Lung microvascular endothelial cell (primary cell): ENCODE measurements at regions not wholly inside any gene's neighbourhood (a gene's known extent, or its start where the extent isn't known, plus 50 kb on each side); places are given as distances from the start of the nearest gene placed in this dataset.

Experiments used
- DNase-seq, 2 donors: peaks; one replicate each; pipeline versions ENCODE4 v3.0.0 to v3.0.0-alpha.2; 2010; ENCODE audit warnings: low read depth in 2 of 2

DNA sequence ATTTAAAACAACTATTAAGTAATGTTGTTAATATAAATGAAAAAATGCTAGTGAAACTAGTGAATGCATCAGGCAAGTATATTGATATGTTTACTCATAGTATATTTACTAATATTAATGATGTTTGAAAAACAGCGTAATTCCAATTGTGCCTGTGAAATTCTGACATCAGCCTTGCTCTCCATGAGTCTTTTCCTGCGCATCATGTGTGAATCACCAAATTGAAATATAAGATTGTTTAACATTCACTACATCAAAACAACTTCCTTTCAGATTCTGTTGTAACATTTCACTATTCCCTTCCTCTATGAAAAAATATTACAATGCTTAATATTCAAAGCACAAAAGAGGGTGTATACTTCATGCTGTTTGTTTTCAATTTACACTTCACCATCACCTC, 1995.9 kb upstream of the SEL1L start:
- no peak for DNase-seq

DNA sequence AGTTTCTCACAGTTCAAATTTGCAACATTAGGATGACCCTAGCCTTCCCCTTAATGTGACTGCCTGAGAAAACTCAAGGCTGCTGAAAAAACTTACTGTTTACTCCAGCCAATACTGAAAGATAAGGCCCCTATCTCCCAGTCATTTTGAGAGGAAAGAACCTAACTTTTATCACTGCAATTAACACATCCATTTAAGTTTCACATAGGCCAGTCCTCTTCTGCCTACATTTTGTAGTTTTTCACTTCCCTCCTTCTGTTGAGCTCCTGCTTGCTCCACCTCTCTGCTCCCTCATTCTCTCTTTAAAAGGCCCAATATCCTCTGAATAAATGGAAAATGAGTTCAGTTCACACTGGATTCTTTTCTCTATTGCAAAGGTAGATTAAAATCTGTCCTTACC, 1996.2 kb upstream of the FLRT2 start:
- no peak for DNase-seq

DNA sequence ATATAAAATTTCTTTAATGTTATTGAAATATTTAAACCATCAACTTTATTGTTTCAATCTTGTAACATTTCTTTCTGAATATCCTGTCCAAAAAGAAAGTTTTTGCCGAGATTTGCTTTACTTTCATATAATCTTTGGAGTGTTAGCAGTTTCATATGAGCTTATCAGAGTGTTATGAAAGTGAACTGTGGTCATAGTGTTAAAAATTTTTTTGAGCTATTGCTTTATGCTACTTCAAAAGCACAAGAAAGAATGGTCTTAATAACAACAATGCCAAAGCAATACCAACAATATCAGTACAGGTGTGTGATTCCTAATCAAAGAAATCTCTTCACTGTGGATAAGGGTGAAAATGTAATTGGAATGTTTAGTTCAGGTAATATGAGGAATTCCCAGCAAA, 1994.9 kb upstream of the FLRT2 start:
- no peak for DNase-seq

DNA sequence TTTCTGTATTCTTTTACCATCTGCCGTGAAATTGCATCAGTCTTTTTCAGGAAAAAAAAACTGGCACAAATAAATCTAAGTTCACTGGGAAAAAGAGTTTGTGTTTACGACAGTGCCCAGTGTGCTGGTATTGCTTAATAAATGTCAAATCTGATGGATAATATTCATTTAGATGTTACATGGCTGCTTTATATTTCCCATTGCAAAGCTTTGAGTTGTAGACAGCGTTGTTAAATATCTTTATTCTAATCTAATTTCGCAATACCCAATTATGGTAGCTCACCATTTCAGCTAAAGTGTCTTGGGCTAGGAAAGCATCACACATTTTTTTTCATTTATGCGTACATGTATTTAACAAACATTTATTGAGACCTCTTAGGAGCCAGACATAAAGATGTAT, 1994.5 kb upstream of the FLRT2 start:
- DNase-seq = no peak

DNA sequence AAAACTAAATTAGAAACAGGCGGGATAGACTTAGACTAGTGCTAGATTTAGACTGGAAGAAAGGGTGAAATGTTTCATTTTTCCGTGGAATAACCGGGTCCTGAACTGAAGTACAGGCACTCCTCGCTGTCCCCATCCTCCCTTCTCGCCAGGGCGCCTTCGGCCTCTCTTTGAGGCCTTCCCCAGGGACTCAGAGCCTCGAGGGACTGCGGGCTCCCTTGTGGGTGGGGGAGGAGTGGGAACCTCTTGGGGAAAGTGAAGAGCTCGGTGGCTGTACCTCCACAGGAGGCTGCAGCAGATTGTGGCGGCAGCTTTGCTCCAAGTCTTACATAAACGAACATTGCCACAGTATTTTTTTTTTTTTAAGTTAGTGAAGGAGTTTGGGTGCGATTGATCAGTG, 1988.8 kb upstream of the FLRT2 start:
- no peak for DNase-seq

DNA sequence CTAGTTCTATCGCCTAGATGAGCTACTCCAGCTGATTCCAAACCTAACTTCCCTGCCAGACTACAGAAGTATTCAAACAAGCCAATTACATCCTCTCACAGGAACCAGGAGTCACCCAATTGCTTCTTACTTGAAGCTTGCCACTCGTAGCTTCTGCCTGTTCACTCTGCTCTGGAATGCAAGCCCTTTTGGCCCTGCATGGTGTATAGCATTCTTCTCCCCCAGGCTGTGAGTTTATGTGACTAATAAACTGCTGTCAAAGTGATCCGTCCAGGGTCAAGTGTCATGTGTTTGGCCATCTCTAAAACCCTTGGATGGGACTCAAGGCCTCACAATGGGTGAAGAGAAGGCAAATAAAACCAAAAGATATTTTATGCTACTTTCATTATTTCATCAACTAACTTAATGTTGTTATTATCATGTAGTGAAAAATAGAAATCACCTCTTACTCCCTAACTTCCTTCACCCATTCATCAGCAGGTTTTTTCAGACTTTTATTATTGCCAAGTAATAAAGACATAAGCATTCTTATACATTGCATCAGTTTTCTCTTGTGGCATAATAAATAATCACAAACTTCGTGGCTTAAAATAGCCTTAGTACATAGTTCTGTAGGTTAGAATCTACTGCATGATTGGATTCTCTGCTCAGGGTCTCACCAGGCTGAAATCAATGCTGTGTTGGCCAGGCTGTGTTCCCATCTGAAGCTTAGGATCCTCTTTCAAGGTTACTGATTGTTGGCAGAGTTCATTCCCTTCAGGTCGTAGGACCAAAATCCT, 1981.7 kb upstream of the FLRT2 start:
- DNase-seq = no peak

DNA sequence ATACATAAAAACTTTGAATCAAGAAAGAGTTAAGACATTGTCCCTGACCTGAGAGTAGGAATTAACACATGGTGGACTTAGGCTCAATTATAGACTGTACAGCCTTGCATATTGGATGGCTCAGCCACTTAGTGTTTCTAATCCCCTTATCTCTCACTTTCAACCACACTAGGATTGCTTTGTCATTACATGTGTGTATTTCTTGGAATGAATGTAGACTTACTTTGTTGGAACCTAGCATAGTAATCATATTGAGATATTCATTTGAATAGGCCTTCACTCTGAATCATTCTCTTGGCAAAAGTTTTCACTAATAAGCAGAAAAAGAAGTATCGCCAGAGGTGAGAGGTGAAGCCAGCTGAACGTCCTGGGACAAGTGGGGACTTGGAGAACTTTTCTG, 1973.9 kb upstream of the FLRT2 start:
- DNase-seq = no peak

DNA sequence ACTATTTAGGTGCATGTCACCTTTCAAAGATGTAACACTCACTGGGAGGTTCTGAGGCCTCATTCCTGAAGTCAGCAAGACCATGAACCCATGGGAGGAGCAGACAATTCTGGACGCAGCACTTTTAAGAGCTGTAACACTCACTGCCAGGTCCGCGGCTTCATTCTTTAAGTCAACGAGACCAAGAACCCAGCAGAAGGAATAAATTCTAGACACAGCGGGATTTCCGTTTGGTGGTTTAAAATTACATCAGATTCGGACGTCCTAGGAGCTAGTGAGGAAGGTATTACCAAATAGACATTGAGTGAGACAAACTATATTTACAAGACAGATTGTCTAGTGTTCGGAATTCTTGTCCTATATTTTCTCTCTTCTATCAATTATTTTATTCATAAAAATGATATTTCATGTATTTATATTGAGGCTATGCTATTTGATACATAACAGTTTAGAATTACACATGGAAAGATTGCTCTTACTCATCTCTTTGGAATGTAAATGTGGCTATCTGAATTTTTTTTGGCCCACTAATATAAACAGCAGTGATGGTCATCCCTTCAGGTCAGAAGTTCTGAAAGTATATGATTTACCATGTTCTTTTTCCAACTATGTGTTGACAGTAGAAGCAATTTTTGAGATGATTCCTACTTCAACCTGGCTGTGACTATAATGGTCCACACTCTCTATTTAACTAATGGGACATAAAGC, 1973.0 kb upstream of the FLRT2 start:
- no peak for DNase-seq

DNA sequence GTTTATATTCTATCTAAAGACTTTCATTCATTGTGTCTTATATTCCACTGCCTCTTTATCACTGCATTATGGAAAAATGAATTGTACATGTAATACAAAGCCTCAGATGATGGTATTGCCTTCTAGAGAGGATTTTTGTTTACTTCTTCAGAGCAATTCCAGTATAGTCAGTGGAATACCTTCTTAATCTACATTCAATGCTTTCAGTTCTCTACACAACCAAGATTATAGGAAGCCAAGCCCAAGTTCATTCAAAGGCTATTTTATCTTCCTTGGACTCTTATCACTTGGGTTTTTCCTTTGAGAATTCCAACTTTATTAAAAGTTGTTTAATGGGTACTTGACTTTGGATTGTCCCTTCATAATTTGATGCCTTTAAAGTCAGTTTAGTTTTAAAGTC, 1971.0 kb upstream of the FLRT2 start:
- DNase-seq = no peak

DNA sequence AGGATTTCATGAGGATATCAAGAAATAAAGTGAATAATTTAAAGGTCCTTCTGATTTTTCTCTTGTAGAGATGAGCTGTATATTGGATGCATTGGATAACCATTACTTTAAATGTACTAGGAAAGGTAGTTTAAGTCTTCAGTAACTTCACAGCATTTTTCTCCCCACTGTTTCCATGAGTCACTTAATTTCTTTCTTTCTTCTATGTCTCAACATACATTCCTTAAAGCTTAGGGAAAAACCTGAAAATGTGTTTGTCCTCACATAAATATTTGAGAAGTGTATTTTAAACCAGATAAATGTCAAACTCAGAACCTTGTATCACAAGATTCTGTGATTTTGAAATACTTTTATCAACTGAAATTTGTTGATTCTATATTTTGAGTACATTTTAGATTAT, 1970.2 kb upstream of the FLRT2 start:
- no peak for DNase-seq

DNA sequence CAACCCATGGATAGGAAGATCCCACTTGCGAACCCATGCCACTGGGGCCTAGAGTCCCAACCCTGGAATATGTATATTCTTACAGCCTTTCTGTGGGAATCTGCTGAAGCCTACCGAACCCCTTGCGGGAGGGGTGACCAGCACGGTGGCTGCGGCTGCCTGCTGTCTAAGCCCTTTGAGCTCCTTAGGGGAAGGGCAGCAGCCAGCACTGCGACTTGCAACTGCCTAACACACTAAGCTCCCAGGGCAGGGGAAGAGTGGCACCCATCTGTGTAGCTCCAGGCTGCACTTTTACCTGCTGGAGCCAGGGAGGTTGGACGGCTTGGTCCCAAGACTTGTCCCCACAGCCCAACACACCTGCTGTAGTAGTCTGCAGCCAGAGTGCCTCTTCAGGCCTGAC, 1968.7 kb upstream of the FLRT2 start:
- no peak for DNase-seq

DNA sequence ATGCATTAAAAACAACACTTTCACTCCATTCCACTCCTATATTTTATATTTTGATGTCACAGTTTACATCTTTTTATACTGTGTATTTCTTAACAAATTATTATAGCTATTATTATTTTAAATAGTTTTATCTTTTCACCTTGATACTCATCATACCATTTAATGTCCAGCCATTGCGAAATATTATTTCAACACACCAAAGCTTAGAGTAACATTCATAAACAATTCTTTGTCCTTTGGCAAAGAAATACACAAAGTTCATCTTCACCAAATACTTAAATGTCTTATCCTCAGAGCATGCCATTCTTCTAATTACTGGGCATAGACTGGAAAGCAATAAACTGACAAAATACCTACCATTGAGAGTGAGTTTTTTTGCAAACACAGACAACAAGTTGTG, 1963.4 kb upstream of the FLRT2 start:
- DNase-seq = no peak

DNA sequence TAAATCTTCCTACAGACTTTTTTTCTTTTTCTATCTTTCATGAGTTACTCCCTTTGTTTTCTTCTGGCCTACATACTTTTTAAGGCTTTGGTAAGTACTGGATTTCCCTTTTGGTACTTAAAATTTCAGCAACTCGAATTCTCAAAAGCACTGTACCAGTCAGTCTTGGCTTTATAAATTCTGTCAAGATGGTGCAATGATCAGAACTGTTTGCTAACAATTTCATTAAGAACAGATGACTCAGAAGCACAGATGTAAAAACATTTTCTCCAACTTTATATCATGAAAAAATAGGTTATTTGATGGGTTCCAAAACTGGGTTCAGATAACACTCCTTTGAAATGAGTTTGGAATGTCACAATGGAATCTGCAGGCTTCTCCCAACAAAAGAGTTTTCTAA, 1961.8 kb upstream of the FLRT2 start:
- no peak for DNase-seq

DNA sequence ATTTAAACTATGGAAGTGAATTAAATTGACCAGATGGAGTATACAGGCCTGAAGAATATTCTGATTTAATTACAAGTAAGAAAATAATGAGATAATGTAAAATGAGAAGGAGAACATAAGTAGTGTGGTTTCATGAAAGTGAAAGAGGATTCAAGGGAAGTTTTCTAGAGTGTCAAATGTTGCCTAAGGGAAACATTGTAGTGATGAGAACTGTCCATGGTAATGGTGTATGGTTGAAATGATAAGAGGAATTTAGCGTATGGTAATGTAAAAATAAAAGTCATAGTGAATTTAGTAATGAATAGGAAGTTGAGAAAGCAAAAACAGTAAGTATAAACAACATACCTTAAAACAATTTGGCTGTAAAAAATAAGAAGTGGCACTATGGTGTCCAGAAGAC, 1954.6 kb upstream of the FLRT2 start:
- no peak for DNase-seq

DNA sequence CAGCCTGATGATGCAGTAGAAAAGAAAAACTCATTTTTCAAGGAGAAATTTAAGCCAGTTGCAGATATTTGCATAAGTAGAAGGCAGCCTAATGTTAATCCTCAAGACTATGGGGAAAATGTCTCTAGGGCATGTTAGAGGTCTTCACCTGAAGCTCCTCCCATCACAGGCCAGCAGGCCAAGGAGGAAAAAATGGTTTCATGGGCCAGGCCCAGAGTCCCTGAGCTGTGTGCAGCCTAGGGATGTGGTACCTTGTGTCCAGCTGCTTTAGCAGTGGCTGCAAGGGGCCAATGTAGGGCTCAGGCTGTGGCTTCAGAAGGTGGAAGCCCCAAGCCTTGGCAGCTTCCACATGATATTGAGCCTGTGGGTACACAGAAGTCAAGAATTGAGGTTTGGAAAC, 1946.7 kb upstream of the FLRT2 start:
- DNase-seq = no peak

DNA sequence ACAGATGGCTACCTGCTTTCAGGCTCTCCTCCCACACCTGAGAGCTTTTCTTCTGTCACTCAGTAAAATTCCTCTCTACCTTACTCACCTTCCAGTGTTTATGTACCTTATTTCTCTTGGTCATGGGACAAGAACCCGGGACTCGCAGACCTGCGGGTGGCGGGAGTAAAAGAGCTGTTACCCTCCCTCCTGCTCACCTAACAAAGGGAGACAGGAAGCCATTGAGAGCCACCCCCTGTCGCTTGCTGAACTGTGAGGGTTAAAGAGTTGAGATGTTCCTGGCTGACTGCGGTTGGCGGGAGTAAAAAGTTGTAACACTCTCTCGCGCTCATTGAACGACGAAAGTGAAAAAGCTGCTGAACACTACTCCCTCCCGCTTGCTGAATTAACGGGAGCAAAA, 1935.1 kb upstream of the FLRT2 start:
- DNase-seq = no peak

DNA sequence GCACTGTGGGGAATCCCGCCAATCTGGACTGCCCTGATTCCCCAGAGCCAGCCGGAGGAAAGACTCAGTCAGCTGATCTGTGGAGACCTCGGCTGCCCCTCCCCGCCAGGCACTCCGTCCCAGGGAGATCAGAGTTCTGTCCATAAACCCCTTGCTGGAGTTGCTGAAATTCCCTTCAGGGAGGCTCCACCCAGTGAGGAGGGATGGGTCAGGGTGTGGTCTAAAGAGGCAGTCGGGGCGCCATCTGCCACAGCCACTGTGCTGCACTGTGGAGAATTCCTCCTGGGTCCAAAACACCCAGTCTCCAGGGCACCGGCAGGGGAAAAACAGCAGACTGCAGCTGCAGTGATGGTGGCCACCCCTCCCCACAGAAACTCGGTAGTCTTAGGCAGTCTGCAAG, 1922.3 kb upstream of the FLRT2 start:
- no peak for DNase-seq

DNA sequence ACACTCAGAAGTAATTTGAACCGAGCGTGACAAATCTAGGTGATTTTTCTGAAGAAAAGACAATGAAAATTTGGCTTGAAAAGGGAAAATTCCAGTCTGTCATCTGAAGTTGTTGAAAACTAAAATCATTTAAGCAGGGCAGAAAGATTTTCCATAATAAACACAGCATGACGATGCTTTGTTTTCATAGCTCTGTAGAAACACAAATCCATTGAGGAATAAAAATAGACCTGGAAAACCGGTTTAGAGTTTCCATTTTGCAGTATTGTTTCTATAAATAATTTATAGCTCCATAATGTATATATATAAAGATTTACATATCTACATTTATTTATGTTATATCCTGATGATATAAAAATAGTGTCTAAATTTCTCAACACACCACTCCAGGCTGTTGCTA, 1918.5 kb upstream of the FLRT2 start:
- peak in 1 of 2 donors; percentile 35 for DNase-seq

DNA sequence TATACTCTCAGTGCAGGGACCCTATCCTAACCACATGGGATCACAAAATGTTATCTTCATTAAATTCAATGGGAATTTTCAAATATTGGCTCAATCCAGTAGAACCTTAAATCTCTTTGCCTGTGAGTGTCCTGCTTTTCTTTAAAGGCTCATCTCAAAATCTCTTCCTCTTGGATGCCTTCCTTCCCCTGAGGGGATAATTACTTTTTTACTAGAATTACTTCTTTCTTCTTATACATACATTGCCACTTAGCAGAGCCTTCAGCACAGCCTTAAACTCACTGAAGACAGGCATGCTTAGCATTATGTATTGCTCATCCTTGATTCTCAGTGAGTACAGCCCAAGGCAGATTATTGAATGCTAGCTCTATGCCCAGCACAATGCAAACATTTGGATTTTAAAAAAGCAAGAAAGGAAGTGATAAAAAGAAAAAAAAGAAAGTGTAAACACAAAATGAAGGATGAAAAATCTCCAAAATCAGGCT, 1918.0 kb upstream of the FLRT2 start:
- DNase-seq = no peak

DNA sequence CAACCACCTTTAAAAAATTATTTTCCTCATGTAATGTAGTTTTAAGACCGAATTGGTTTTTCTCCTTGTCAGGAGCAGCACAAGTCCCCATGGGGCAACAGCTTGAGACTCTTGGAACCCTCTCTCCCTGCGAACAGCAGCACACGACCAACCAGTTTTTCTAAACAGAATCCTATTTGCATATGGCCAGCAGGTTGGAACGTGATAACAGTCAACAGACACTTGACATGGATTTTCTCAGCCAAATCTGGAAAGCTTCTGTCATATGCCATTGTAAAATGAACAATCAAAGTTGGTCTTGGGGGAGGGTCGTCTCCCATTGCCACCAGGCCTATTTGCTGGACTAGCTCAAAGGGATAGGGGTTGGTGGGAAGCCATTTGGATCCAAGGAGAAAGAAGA, 1915.0 kb upstream of the FLRT2 start:
- no peak for DNase-seq

DNA sequence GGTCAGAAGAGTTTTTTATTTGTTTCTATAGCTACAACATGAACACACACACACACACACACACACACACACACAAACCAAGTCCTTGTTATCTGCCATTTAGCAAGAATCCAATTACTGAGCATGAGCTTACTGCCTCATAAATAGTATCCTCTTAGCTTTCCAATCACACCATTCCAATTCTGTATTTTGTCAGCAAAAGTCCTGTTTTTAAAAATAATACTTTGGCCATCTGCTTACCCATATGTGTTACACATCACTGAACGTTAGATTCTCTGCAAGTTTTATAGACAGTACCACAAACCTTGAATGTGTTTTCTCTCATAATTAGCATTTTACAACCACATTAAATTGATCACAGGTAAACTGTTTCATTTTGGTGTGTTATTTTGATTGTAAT, 1905.4 kb upstream of the FLRT2 start:
- DNase-seq = peak in 1 of 2 donors; percentile 1

DNA sequence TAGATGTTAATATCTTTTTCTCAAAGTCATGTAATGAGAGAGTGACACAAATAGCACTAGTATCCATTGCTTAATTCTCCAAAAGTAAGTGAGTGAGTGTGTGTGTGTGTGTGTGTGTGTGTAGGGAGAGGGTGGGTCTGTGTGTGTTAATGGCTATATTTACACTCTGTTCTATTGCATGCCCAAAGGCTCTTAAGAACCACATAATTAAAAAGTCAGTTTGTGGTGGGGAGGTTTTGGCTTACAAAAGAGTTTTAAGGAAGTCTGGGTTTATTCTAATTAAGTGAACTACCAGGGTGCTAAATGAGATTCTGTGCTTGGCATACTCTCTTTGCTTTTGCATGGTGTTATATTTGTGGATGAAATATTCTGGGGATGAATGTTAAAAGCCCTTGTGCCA, 1897.6 kb upstream of the FLRT2 start:
- DNase-seq = no peak

DNA sequence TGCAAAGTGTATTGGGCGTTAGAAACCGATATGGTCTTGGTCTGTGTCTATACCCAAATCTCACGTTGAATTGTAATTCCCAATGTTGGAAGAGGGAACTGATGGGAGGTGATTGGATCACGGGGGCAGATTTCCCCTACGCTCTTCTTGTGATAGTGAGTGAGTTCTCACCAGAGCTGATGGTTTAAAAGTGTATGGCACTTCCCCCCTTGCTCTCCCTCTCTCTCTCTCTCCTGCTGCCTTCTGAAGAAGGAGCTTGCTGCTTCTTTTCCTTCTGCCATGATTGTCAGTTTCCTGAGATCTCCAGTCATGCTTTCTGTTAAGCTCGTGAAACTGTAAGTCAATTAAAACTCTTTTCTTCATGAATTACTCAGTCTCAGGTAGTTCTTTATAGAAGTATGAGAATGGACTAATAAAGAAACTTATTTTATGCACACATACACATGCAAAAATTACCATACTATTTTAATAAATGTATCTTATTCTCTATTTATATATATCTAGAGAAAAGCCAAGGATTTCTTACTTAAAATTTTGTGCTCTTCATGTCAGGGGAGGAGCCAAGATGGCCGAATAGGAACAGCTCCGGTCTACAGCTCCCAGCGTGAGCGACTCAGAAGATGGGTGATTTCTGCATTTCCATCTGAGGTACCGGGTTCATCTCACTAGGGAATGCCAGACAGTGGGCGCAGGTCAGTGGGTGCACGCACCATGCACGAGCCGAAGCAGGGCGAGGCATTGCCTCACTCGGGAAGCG, 1891.0 kb upstream of the FLRT2 start:
- DNase-seq = no peak
